CD4-positive, alpha-beta T cell treated with Interleukin-10 for 1 hour (primary cell): ENCODE measurements at regions not wholly inside any gene's neighbourhood (a gene's known extent, or its start where the extent isn't known, plus 50 kb on each side); places are given as distances from the start of the nearest gene placed in this dataset.

Experiments
- DNase-seq: peaks from one replicate; pipeline ENCODE4 v3.0.0-alpha.2; 2020

GRCh38 chr2:121082191-121082590 lies 202.8 kb downstream of the TFCP2L1 start:
- DNase-seq, result no peak

- no peak for DNase-seq
Observed at GRCh38 chr2:121084130-121084680, 200.8 kb downstream of the TFCP2L1 start.

- DNase-seq, result no peak
Observed at GRCh38 chr2:121085801-121086200, 199.2 kb downstream of the TFCP2L1 start.

GRCh38 chr2:121086450-121086849 lies 198.6 kb downstream of the TFCP2L1 start:
- DNase-seq, result no peak

- no peak for DNase-seq
Observed at GRCh38 chr2:121087117-121087516, 197.9 kb downstream of the TFCP2L1 start.

- DNase-seq, result no peak
Observed at GRCh38 chr2:121088251-121089165, 196.5 kb downstream of the TFCP2L1 start.

- no peak for DNase-seq
Observed at GRCh38 chr2:121089166-121089510, 195.9 kb downstream of the TFCP2L1 start.

GRCh38 chr2:121090088-121090715 lies 194.8 kb downstream of the TFCP2L1 start:
- no peak for DNase-seq

GRCh38 chr2:121092095-121092494 lies 192.9 kb downstream of the TFCP2L1 start:
- no peak for DNase-seq

GRCh38 chr2:121093692-121094091 lies 191.3 kb downstream of the TFCP2L1 start:
- no peak for DNase-seq

- DNase-seq, result no peak
Observed at GRCh38 chr2:121094101-121094500, 190.9 kb downstream of the TFCP2L1 start.

GRCh38 chr2:121094845-121095244 lies 190.2 kb downstream of the TFCP2L1 start:
- DNase-seq, result no peak

GRCh38 chr2:121095257-121096080 lies 189.5 kb downstream of the TFCP2L1 start:
- no peak for DNase-seq

GRCh38 chr2:121096611-121097010 lies 188.4 kb downstream of the TFCP2L1 start:
- no peak for DNase-seq

- DNase-seq, result no peak
Observed at GRCh38 chr2:121098556-121098955, 186.4 kb downstream of the TFCP2L1 start.

GRCh38 chr2:121099329-121100290 lies 185.4 kb downstream of the TFCP2L1 start:
- no peak for DNase-seq

GRCh38 chr2:121101093-121101715 lies 183.8 kb downstream of the TFCP2L1 start:
- no peak for DNase-seq

GRCh38 chr2:121102941-121103340 lies 182.1 kb downstream of the TFCP2L1 start:
- DNase-seq, result no peak

- DNase-seq, result no peak
Observed at GRCh38 chr2:121103960-121104359, 181.0 kb downstream of the TFCP2L1 start.

- no peak for DNase-seq
Observed at GRCh38 chr2:121104721-121105141, 180.3 kb downstream of the TFCP2L1 start.

- no peak for DNase-seq
Observed at GRCh38 chr2:121110924-121111323, 174.1 kb downstream of the TFCP2L1 start.
